ENCODE measurements at regions not wholly inside any gene's neighbourhood (a gene's known extent, or its start where the extent isn't known, plus 50 kb on each side); places are given as distances from the start of the nearest gene placed in this dataset.

- TF ChIP-seq ZNF274 (IDR thresholded peaks at IDR 0.05; ENCODE audit: low read depth, low read length) = no peak
- no peak overlapping the region for H3K4me3 ChIP-seq (ENCODE audit: low read length)
These were observed 86.1 kb downstream of the ADRA2C start for GRCh38 chr4:3852309-3852708.

GRCh38 chr4:3852711-3853110, 86.5 kb downstream of the ADRA2C start:
- no peak for TF ChIP-seq ZNF274 (IDR thresholded peaks at IDR 0.05; ENCODE audit: low read depth, low read length)
- no peak overlapping the region for H3K4me3 ChIP-seq (ENCODE audit: low read length)

GRCh38 chr4:3853388-3854035, 87.3 kb downstream of the ADRA2C start:
- no peak overlapping the region for H3K4me3 ChIP-seq (ENCODE audit: low read length)
- TF ChIP-seq ZNF274 (IDR thresholded peaks at IDR 0.05; ENCODE audit: low read depth, low read length) = no peak

DNA sequence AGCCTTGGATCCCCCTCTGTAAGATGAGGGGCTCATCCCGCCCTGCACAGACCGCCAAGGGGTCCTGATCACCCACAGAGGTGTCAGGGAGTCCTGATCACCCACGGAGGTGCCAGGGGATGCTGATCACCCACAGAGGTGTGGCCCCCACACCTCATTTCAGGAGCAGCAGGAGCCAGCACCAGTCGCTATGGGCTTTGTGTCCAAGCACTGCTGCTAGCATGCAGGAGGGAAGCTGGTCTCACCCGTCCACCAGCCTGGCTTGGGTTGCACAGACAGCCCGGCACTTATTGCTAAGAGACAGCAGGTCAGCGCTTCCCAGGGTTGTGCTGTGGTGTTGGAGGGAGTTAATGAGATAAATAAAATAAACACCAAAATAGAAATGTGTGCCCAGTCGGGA, 88.5 kb downstream of the ADRA2C start:
- no peak overlapping the region for H3K4me3 ChIP-seq (ENCODE audit: low read length)
- TF ChIP-seq ZNF274 (IDR thresholded peaks at IDR 0.05; ENCODE audit: low read depth, low read length) = no peak

DNA sequence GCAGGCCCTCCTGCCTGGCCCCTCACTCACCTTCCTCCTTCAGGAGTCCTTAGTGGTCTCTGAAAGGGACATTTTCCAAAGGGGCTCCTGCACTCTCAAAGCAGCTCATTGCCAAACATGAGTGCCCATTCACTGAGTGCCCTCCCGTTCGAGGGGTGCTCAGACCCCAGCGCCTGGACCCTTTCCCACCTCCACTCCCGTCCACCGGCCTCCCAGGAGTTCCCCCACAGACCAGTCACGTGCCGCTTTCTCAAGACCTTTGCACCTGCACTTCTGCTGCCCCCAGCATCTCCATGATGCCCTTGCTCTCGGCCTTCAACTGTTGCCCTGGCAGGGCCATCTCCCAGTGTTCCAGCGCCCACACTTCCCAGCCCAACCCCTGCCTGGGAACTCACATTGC, 89.5 kb downstream of the ADRA2C start:
- no peak for TF ChIP-seq ZNF274 (IDR thresholded peaks at IDR 0.05; ENCODE audit: low read depth, low read length)
- no peak overlapping the region for H3K4me3 ChIP-seq (ENCODE audit: low read length)

DNA sequence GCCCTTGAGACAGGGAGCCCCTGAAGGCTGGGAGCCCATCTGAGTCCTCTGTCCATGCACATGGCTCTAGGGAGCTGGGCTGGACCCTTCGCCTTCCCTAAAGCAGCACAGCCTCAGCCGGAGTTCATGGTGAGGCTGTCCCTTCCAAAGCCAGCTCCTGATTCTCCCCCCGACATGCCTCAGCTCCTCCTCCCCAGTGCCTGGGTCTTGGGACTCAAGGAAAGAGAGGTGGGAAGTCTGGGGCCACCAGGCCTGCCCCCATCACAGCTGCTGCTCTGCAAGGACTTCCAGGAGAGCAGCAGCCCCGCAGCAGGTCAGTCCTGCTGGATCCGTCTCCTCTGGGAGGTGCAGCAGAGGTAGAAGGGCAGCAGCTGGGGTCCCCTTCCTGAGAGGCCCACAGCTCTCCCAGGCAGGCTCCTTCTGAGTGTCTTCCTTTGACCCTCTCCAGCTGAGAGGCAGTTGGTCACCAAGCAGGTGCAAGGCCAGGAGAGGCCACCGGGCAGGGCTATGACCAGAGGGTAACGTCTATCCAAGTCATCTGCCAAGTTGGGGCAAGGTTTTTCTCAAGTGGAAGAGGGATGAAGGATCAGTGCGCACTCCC, 90.5 kb downstream of the ADRA2C start:
- no peak for TF ChIP-seq ZNF274 (IDR thresholded peaks at IDR 0.05; ENCODE audit: low read depth, low read length)
- H3K4me3 ChIP-seq (ENCODE audit: low read length) = no peak overlapping the region

GRCh38 chr4:3857269-3857926, 91.2 kb downstream of the ADRA2C start:
- no peak overlapping the region for H3K4me3 ChIP-seq (ENCODE audit: low read length)
- TF ChIP-seq ZNF274 (IDR thresholded peaks at IDR 0.05; ENCODE audit: low read depth, low read length) = no peak

DNA sequence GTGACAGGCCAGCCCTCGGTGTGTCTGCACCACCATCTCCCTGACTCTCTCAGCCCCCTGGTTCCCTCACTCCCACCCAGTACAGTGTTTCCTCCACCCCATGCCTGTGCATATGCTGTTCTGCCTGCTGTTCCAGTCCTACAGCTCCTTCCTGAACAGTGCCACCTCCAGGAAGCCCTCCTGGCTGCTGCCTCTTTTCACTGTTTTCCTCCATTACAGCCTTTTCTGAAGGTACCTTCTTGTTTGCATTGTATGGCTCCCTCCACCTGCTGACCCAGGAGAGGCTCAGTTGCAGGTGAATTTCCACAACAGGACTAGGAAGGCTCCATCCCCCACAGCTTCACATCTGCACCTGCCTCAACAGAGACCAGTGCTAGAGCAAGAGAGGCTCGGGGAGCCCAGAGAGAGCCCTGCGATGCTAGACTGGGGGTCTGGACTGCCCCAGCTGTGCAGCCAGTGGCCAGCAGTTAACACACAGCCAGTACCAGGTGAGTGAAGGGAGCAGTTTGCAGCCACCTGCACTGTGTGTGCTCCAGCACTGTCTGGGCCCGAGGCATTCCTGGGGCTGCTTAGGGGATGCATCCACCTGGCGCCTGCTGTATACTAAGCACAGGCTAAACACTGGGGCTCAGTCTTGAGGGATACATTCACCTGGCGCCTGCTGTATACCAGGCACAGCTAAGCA, 92.0 kb downstream of the ADRA2C start:
- no peak for TF ChIP-seq ZNF274 (IDR thresholded peaks at IDR 0.05; ENCODE audit: low read depth, low read length)
- H3K4me3 ChIP-seq (ENCODE audit: low read length) = no peak overlapping the region

GRCh38 chr4:3858765-3859388, 92.7 kb downstream of the ADRA2C start:
- H3K4me3 ChIP-seq (ENCODE audit: low read length) = no peak overlapping the region
- TF ChIP-seq ZNF274 (IDR thresholded peaks at IDR 0.05; ENCODE audit: low read depth, low read length) = no peak

DNA sequence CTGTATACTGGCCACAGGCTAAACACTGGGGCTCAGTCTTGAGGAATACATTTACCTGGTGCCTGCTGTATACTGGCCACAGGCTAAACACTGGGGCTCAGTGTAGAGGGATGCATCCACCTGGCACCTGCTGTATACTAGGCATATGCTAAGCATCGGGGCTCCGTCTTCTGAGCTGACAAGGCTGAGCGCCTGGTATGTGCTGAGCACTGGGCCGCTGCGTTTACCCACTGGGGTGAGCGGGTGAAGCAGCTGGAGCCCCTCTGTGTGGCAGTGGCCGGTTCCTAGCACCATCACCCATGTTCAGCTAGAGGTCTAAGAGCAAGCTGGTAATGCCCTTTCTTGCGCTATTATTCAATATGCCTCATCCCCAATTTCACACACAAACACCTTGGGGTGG, 93.4 kb downstream of the ADRA2C start:
- TF ChIP-seq ZNF274 (IDR thresholded peaks at IDR 0.05; ENCODE audit: low read depth, low read length) = no peak
- H3K4me3 ChIP-seq (ENCODE audit: low read length) = no peak overlapping the region

DNA sequence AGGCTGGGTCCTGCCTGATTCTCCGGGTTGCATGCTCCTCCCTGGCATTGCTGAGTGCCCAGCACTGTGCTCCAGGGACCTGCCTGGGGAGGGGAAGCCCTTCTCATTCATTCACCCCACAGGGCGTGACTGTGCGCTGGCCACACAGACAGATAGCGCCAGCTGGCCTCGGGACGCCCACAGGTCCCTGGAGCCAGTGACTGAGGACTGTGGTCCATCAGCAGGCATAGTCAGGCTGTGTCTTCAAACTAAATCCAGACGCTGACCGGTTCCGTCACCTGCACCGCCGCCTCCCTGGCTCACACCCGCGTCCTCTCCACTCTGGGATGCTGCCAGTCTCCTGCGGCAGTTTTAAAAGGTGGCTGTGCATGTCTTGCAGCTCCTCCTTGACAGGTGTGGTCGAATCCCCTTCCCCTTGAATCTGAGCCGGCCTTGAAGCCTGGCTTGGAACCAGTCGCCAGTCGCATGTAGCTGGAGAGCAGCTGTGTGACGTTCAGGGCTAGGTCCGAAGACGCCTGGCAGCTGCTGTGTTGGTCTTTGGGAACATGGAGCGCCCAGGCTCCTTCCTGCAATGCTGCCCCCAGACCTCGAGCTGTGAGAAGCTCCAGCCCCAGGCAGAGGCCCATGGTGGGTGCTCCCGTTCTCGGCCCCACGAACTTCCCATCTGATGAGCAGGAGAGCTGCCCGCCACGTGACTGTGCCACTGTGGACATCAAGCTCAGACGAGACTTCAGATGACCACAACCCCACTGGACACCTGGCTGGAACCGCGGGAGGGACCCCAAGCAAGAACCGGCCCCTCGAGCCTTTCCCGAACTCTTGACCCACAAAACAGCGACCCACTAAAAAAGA, 94.1 kb downstream of the ADRA2C start:
- no peak for TF ChIP-seq ZNF274 (IDR thresholded peaks at IDR 0.05; ENCODE audit: low read depth, low read length)
- no peak overlapping the region for H3K4me3 ChIP-seq (ENCODE audit: low read length)

DNA sequence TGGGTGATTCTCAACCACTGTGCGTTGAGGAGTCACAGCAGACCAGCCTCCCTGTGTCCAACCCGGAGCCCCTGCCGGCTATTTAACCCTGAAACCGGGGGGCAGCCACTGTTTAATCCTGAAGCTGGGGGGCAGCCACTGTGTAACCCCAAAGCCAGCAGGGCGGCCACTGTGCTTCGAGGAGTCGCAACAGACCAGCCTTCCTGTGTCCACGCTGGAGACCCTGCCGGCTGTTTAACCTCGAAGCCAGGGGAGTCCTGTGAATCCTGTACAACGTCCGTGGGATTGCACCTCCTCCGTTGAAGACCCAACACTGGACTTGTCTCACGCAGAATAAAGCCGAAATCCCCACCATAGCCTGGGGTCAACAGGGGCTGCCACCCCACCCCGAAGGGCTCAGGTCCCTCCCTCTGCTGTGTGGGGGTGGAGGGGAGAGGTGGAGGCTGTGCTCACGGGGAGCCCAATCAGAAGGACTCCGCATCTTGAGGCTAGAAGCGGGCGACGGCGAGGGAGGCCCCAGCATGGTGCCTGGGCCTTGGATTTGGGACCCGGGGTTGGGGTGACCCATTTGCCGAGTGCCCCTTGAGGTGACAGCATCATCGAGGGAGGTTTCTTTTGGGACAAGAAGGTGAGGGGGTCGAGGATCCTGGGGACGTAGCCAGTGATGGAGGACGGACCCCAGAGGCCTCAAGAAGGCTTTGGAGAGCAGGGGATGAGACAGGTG, 94.9 kb downstream of the ADRA2C start:
- no peak for TF ChIP-seq ZNF274 (IDR thresholded peaks at IDR 0.05; ENCODE audit: low read depth, low read length)
- H3K4me3 ChIP-seq (ENCODE audit: low read length) = no peak overlapping the region

All from GM08714 (cell line).